Thyroid gland (tissue), 4 donors: ENCODE measurements at regions not wholly inside any gene's neighbourhood (a gene's known extent, or its start where the extent isn't known, plus 50 kb on each side); places are given as distances from the start of the nearest gene placed in this dataset.

Experiments used
- CTCF ChIP-seq, 6 experiments: fragments of 200-600 bp in 3 of 6; fragments of 450-650 bp in 3 of 6; sonication (generic) in 3 of 6; IDR thresholded peaks; one replicate each; pipeline ENCODE4 v1.5.1; 2016 to 2019; ENCODE audit warnings: antibody characterized with exemption in 6 of 6, mild to moderate bottlenecking in 2 of 6, inconsistent platforms in 1 of 6, moderate library complexity in 1 of 6
- POLR2A ChIP-seq, 2 donors: fragments of 450-650 bp; IDR thresholded peaks; one replicate each; pipeline ENCODE4 v1.6.1; 2017; ENCODE audit warnings: antibody characterized with exemption in 2 of 2, mild to moderate bottlenecking in 2 of 2, moderate library complexity in 1 of 2

- TF ChIP-seq CTCF (IDR thresholded peaks at IDR 0.05) (no peak), POLR2A (IDR thresholded peaks at IDR 0.05) (no peak)
Observed at GRCh38 chr11:24293964-24294363, 202.9 kb upstream of the LUZP2 start.
